Vagina (tissue), 2 donors: ENCODE measurements at regions not wholly inside any gene's neighbourhood (a gene's known extent, or its start where the extent isn't known, plus 50 kb on each side); places are given as distances from the start of the nearest gene placed in this dataset.

Experiments
- DNase-seq, 2 donors: peaks; one replicate each; pipeline ENCODE4 v3.0.0-alpha.2; 2017; ENCODE audit errors: extremely low spot score in 2 of 2
- H3K27ac ChIP-seq: fragments of 200-600 bp; sonication (generic); one replicate; pipeline ENCODE4 v1.5.1; 2019
- H3K27me3 ChIP-seq: fragments of 200-600 bp; sonication (generic); one replicate; pipeline ENCODE4 v1.5.1; 2019
- H3K36me3 ChIP-seq, 2 donors: fragments of 200-600 bp; sonication (generic); one replicate each; pipeline ENCODE4 v1.5.1; 2017 to 2019
- H3K4me1 ChIP-seq: fragments of 200-600 bp; sonication (generic); one replicate; pipeline ENCODE4 v1.5.1; 2019
- H3K4me3 ChIP-seq, 2 donors: fragments of 200-600 bp; sonication (generic); 1 replicate in 1 of 2; 2 replicates in 1 of 2; pipeline ENCODE4 v1.5.1; 2016 to 2019
- H3K9me3 ChIP-seq: fragments of 200-600 bp; sonication (generic); one replicate; pipeline ENCODE4 v1.5.1; 2019
- POLR2A ChIP-seq, 2 donors: fragments of 450-650 bp; IDR thresholded peaks; one replicate each; pipeline ENCODE4 v1.6.1; 2017; ENCODE audit warnings: antibody characterized with exemption in 2 of 2, mild to moderate bottlenecking in 2 of 2, moderate library complexity in 2 of 2
- POLR2AphosphoS5 ChIP-seq, 2 donors: sonication (generic); formaldehyde crosslinking; IDR thresholded peaks; one replicate each; pipeline ENCODE4 v1.9.0; 2017; ENCODE audit warnings: antibody characterized with exemption in 2 of 2, mild to moderate bottlenecking in 2 of 2, low read depth in 1 of 2; ENCODE audit not compliant: insufficient read depth in 1 of 2
- intact Hi-C: fragments of 100-400 bp; cut with DNase I; formaldehyde crosslinking; loops from one replicate; pipeline ENCODE4 v1.15.1; 2023
- TF ChIP-seq, protein P1 (sequence below), 3 experiments: fragments of 450-650 bp in 2 of 3; fragments of 200-600 bp in 1 of 3; sonication (generic) in 1 of 3; IDR thresholded peaks; one replicate each; pipeline ENCODE4 v1.5.1; 2017 to 2019; ENCODE audit warnings: antibody characterized with exemption in 3 of 3, mild to moderate bottlenecking in 2 of 3, moderate library complexity in 2 of 3

DNA sequence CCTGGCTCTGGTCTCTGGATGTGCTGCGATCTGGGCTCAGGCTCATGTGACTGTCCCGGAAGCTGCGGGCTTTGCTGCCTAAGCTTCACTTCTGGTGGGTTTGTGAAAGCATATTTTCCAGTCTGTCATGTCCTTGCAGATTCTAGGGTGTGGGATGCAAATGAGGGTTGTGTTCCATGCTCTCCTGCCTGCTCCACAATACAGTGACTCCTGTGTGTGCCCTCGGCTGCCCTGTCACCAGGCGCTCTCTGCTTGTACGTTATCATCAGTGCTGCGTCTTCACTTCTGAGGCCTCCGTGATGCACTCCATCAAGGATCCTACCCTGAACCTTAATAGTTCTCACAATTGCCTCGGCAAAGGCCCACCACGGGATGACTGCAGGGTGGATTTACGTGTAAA lies 84.2 kb downstream of the TTLL2 start:
- no peak overlapping the region for H3K4me3 ChIP-seq
- H3K27ac ChIP-seq, result no peak overlapping the region
- intact Hi-C loops, result no loop called here
- no peaks in the 10 kb centered on the region for H3K36me3 ChIP-seq
- TF ChIP-seq, protein P1, sequence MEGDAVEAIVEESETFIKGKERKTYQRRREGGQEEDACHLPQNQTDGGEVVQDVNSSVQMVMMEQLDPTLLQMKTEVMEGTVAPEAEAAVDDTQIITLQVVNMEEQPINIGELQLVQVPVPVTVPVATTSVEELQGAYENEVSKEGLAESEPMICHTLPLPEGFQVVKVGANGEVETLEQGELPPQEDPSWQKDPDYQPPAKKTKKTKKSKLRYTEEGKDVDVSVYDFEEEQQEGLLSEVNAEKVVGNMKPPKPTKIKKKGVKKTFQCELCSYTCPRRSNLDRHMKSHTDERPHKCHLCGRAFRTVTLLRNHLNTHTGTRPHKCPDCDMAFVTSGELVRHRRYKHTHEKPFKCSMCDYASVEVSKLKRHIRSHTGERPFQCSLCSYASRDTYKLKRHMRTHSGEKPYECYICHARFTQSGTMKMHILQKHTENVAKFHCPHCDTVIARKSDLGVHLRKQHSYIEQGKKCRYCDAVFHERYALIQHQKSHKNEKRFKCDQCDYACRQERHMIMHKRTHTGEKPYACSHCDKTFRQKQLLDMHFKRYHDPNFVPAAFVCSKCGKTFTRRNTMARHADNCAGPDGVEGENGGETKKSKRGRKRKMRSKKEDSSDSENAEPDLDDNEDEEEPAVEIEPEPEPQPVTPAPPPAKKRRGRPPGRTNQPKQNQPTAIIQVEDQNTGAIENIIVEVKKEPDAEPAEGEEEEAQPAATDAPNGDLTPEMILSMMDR (IDR thresholded peaks at IDR 0.05), result no peak
- TF ChIP-seq POLR2A (IDR thresholded peaks at IDR 0.05), result no peak
- TF ChIP-seq POLR2AphosphoS5 (IDR thresholded peaks at IDR 0.05; ENCODE audit: insufficient read depth in 1 of 2, low read depth in 1 of 2), result no peak
- no peaks in the 10 kb centered on the region for H3K27me3 ChIP-seq
- H3K4me1 ChIP-seq, result no peaks in the 10 kb centered on the region
- H3K9me3 ChIP-seq, result no peaks in the 10 kb centered on the region
- peak in 1 of 2 donors; percentile 91 for DNase-seq

GRCh38 chr6:167409694-167410093 lies 84.8 kb downstream of the TTLL2 start:
- no peaks in the 10 kb centered on the region for H3K27me3 ChIP-seq
- peak; percentile 72 to 74 for DNase-seq
- no peak overlapping the region for H3K4me3 ChIP-seq

GRCh38 chr6:167410462-167410861 lies 85.6 kb downstream of the TTLL2 start:
- H3K4me3 ChIP-seq, result no peak overlapping the region
- intact Hi-C loops, result no loop called here
- TF ChIP-seq POLR2AphosphoS5 (IDR thresholded peaks at IDR 0.05; ENCODE audit: insufficient read depth in 1 of 2, low read depth in 1 of 2), result no peak
- TF ChIP-seq, protein P1 (IDR thresholded peaks at IDR 0.05), result no peak
- TF ChIP-seq POLR2A (IDR thresholded peaks at IDR 0.05), result no peak
- no peaks in the 10 kb centered on the region for H3K36me3 ChIP-seq
- no peaks in the 10 kb centered on the region for H3K4me1 ChIP-seq
- DNase-seq, result peak in 1 of 2 donors; percentile 64
- no peaks in the 10 kb centered on the region for H3K9me3 ChIP-seq
- H3K27me3 ChIP-seq, result no peaks in the 10 kb centered on the region
- no peak overlapping the region for H3K27ac ChIP-seq

More at GRCh38 chr6:167409694-167410093, 84.8 kb downstream of the TTLL2 start:
- Histone ChIP-seq H3K27ac (no peak overlapping the region), H3K4me1 (no peaks in the 10 kb centered on the region), H3K36me3 (no peaks in the 10 kb centered on the region), H3K9me3 (no peaks in the 10 kb centered on the region)
- intact Hi-C loops, result no loop called here
- TF ChIP-seq, protein P1 (IDR thresholded peaks at IDR 0.05), result no peak
- TF ChIP-seq POLR2A (IDR thresholded peaks at IDR 0.05) (no peak), POLR2AphosphoS5 (IDR thresholded peaks at IDR 0.05; ENCODE audit: insufficient read depth in 1 of 2, low read depth in 1 of 2) (no peak)

- H3K27me3 ChIP-seq, result no peaks in the 10 kb centered on the region
- no peaks in the 10 kb centered on the region for H3K9me3 ChIP-seq
- no peaks in the 10 kb centered on the region for H3K4me1 ChIP-seq
- H3K36me3 ChIP-seq, result no peaks in the 10 kb centered on the region
- intact Hi-C loops, result no loop called here
- no peak overlapping the region for H3K27ac ChIP-seq
- TF ChIP-seq POLR2A (IDR thresholded peaks at IDR 0.05) (no peak), POLR2AphosphoS5 (IDR thresholded peaks at IDR 0.05; ENCODE audit: insufficient read depth in 1 of 2, low read depth in 1 of 2) (no peak)
- TF ChIP-seq, protein P1 (IDR thresholded peaks at IDR 0.05), result no peak
- H3K4me3 ChIP-seq, result no peak overlapping the region
- DNase-seq, result peak in 1 of 2 donors; percentile 88
These were observed 87.6 kb downstream of the TTLL2 start for GRCh38 chr6:167412506-167412905.

GRCh38 chr6:167415441-167415961 lies 90.6 kb downstream of the TTLL2 start:
- TF ChIP-seq POLR2A (IDR thresholded peaks at IDR 0.05) (no peak), POLR2AphosphoS5 (IDR thresholded peaks at IDR 0.05; ENCODE audit: insufficient read depth in 1 of 2, low read depth in 1 of 2) (no peak)
- TF ChIP-seq, protein P1 (IDR thresholded peaks at IDR 0.05), result no peak
- peak; percentile 62 to 85 for DNase-seq
- Histone ChIP-seq H3K27me3 (no peaks in the 10 kb centered on the region), H3K4me1 (no peaks in the 10 kb centered on the region), H3K27ac (no peak overlapping the region), H3K9me3 (no peaks in the 10 kb centered on the region), H3K36me3 (no peaks in the 10 kb centered on the region), H3K4me3 (no peak overlapping the region)
- intact Hi-C loops, result no loop called here
